ENCODE measurements at regions not wholly inside any gene's neighbourhood (a gene's known extent, or its start where the extent isn't known, plus 50 kb on each side); places are given as distances from the start of the nearest gene placed in this dataset.

DNA sequence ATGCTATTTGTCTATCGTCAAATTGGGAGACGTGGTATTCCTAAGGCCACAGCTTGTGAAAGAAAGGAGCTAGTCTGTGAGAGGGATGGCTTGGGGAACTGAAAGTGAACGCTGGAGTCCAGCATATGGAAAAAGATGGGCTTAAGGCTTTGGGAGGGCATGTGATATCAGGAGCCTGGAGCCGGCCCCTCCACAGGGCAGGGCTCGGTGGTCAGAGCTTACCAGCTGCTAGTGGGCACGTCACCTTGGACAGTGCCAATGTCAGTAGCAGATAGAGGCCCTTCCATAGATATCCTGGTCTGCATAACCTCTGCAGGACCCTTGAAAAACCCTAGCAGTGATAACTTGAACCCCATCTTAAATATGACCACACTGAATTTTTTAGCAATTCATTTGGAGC, 259.1 kb upstream of the RAB6C start:
- TF ChIP-seq BRCA1 (CRISPR knock-in tag; IDR thresholded peaks at IDR 0.05) (no peak), ZNF891 (CRISPR knock-in tag; IDR thresholded peaks at IDR 0.05) (no peak)
